Coronary artery (tissue), 2 donors: ENCODE measurements at regions not wholly inside any gene's neighbourhood (a gene's known extent, or its start where the extent isn't known, plus 50 kb on each side); places are given as distances from the start of the nearest gene placed in this dataset.

ENCODE experiments used
- DNase-seq: peaks from one replicate; pipeline ENCODE4 v3.0.0-alpha.2; 2017; ENCODE audit warnings: low spot score
- H3K27ac ChIP-seq, 2 donors: fragments of 200-600 bp; sonication (generic); one replicate each; pipeline ENCODE4 v1.5.1; 2016 to 2019
- H3K4me3 ChIP-seq: fragments of 200-600 bp; sonication (generic); 2 replicates; pipeline ENCODE4 v1.5.1; 2016; ENCODE audit warnings: mild to moderate bottlenecking, moderate library complexity
- CTCF ChIP-seq: fragments of 200-600 bp; sonication (generic); IDR thresholded peaks from one replicate; pipeline ENCODE4 v1.5.1; 2019; ENCODE audit warnings: antibody characterized with exemption

DNA sequence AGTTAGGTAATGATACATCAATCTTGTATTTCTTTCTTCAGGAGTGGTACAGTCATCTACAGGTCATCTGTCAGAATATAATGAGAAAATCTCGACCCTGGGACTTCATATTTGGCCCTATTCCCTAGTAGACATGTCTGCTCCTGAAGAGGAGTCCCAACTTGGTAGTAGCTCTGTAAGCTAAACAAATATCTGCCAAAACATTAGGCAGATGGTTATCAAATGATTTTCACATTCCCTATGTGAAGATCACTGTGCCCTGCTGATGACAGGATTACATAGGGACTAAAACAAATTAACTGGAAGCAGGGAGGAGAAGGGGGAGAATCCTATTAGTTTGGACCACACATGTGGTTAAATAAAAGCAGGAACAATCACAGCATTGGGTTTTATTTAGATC lies 138.6 kb upstream of the NFIB start:
- DNase-seq, result no peak
- TF ChIP-seq CTCF, result no peak
- no peak overlapping the region for H3K4me3 ChIP-seq
- H3K27ac ChIP-seq, result no peak overlapping the region

DNA sequence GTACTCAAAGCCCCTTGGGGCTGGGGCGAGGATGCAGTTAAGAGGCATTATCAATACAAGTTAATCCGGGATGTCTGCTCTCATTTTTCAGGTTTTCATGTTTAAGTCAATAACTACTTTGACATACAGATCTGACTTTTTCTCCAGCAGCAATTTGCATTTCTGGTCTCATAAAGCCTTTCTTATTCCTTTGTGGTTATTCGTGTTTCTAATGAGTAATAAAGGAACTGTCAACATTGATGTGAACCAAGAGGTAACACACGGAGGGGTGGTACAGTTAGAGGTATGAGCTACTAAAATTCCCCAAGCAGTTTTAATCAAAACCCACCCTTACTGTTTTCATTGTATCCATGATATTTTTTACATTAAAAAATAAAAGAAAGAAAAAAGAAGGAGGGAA lies 138.0 kb upstream of the NFIB start:
- no peak for DNase-seq
- Histone ChIP-seq H3K4me3 (no peak overlapping the region), H3K27ac (no peak overlapping the region)
- TF ChIP-seq CTCF, result no peak

DNA sequence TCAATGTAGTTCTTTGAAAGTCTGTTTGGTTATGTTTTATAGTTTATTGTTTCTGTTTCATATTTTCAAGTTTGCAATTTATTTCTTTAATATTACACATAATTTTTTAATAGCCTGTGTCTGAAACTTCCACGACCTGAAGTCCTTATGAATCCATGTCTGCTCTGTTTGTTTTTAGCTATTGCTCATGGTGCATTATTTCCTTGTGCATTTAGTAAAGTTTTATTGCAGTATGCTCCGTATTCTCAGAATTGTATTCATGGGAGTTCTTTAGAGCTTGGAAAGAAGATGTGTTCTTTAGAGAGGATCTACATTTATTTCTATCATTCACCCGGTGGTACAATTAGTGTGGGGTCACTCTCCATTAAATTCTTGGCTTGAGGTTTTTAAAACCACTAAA lies 133.2 kb upstream of the NFIB start:
- no peak for TF ChIP-seq CTCF
- DNase-seq, result no peak
- Histone ChIP-seq H3K27ac (no peak overlapping the region), H3K4me3 (no peak overlapping the region)

GRCh38 chr9:14445946-14446345 lies 132.0 kb upstream of the NFIB start:
- TF ChIP-seq CTCF, result no peak
- no peak for DNase-seq
- no peak overlapping the region for H3K27ac ChIP-seq
- no peak overlapping the region for H3K4me3 ChIP-seq

- no peak for DNase-seq
- no peak overlapping the region for H3K27ac ChIP-seq
- TF ChIP-seq CTCF, result no peak
- H3K4me3 ChIP-seq, result no peak overlapping the region
These were observed 129.0 kb upstream of the NFIB start for GRCh38 chr9:14442956-14443355.

DNA sequence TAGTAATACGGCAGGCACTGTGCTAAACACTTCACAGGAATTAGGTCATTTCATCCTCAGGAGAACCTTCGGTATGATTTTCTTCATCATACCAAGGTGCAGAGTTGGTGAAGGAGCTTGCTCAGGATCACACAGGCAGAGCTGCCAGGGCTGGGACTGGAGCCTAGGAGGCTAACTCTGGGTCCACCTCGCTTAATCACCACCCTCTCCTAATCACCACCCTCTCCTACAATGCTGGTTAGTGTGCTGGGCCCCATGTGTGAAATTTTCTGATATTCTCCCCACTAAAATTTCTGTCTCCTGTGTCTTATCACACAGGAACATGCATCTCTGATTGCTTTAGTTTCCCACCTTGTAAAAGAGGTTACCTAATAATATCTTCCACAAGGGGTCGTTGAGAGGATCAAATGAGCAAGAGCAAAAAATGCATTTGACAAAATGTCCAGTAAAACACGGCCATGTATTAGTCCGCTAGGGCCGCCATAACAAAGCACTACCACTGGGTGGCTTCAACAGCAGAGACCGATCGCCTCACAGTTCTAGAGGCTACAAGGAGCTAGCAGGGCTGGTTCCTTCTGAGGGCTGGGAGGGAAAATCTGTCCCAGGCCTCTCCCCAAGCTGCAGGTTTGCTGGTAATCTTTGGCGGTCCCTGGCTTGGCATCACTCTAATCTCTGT lies 128.2 kb upstream of the NFIB start:
- Histone ChIP-seq H3K27ac (no peak overlapping the region), H3K4me3 (no peak overlapping the region)
- TF ChIP-seq CTCF, result no peak
- no peak for DNase-seq

DNA sequence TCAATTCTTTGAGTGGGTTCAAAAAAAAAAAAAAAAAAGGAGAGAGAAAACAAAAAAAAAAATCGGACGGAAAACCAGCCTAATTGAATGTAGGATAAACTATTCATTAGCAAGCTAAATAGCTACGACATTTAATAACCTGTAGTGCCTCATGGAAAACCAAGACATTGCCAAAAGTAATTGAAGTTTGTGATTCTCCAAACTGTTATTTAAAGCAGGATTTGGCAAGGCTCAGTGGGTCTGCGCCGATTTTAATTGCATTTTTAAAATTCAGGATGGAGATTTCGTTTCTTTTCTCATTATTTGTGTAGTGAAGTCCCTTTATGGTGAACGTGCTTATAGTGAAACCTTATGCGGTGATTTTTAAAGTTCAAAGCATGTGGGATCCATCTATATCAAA lies 127.2 kb upstream of the NFIB start:
- Histone ChIP-seq H3K27ac (no peak overlapping the region), H3K4me3 (no peak overlapping the region)
- no peak for DNase-seq
- no peak for TF ChIP-seq CTCF
